ENCODE measurements at regions not wholly inside any gene's neighbourhood (a gene's known extent, or its start where the extent isn't known, plus 50 kb on each side); places are given as distances from the start of the nearest gene placed in this dataset.
A peak's percentile ranks its signal among the peaks of the same experiment; 100 is the strongest.

DNA sequence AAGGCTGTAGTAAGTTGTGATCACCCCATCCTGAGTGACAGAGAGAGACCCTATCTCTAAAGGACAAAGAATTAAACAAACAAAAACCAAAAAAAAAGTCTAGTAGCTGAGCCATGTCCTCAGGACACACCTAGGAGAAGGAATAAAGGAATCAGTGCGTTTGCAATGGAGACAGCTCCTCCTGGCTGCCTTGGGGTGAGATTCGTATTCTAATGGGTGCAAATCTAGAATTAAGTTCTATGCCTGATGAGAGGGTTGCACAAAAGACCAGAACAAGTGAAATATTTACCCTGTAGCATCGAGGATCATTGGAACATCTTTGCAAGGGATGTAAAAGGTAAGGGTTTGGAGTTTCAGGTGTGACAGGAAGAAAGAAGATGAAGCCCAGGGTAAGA lies 70.3 kb upstream of the BMAL1 start:
- H3K4me3 ChIP-seq, result peak overlapping the region; percentile 42
- H3K27ac ChIP-seq, result no peak overlapping the region
- WGBS, 3 donors, result 63 to 73% (median 67%) methylated on average over 3 of the region's 3 CpGs

DNA sequence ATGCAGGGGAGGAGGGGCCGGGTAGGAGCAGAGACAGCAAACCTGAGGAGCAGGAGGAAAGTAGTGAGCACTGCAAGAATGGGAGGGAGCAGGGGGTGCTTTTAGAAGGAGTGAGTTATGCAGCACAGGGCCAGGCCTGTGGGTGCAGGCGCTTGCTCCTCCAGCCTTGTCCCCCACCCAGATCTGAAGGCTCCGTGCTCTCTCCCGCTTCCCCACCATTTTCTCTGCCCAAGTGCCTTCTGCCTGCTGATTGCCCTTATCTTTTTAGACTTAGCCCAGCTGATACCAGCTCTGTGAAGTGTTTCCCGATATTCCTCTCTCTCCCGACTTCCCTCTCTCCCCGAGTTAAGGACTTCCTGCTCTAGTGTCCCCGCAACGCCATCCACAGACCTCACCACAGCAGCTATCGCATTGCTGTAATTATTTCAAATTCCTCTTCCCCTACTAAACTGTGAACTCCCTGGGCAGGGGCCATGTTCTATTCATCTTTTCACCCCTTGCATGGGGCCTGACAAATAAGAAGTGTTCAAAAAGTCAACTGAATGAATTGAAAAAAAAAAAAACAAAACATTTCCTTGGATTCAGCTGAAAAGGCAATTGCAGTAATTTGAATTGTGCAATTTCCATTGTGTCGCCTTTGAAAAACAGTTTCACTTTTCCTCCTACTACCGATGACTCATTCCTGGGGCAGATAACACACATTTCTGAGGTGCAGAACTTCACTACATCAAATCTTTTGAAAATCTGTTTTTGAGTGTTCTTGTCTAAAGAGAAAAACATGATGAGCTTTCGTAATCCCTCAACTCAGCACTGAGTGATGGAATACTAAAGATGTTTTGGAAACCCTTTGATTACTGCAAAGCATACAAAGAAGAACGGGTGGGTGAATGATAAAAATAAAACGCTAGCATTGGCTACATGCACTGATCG lies 69.7 kb upstream of the BMAL1 start:
- Histone ChIP-seq H3K9me3 (no peaks in the 10 kb centered on the region), H3K4me3 (peak overlapping the region; percentile 42), H3K27me3 (ENCODE audit: insufficient read depth in 3 of 3, low read length in 2 of 3) (peaks cover 0 to 2% (median 0%) of the 10 kb centered on the region in 3 donors), H3K36me3 (ENCODE audit: insufficient read depth in 1 of 2, low read depth in 1 of 2) (no peaks in the 10 kb centered on the region), H3K4me1 (no peaks in the 10 kb centered on the region), H3K27ac (peak overlapping the region; percentile 44)
- WGBS, 3 donors, result 38 to 40% (median 39%) methylated on average over 15 to 16 of the region's 16 CpGs
- no peak for TF ChIP-seq CTCF (IDR thresholded peaks at IDR 0.05)
- DNase-seq (peak in 1 of 2 donors; percentile 19), ATAC-seq (peak in 1 of 4 donors; percentile 39)
- intact Hi-C loops (cut with DNase I), result no loop called here

More for the DNA sequence above, 70.3 kb upstream of the BMAL1 start:
- Histone ChIP-seq H3K9me3 (no peaks in the 10 kb centered on the region), H3K4me1 (no peaks in the 10 kb centered on the region), H3K36me3 (ENCODE audit: insufficient read depth in 1 of 2, low read depth in 1 of 2) (no peaks in the 10 kb centered on the region), H3K27me3 (ENCODE audit: insufficient read depth in 3 of 3, low read length in 2 of 3) (peaks cover 0 to 2% (median 0%) of the 10 kb centered on the region in 3 donors)
- no peak for TF ChIP-seq CTCF (IDR thresholded peaks at IDR 0.05)
- intact Hi-C loops (cut with DNase I), result no loop called here
- DNase-seq (no peak), ATAC-seq (no peak)

GRCh38 chr11:13208921-13209320 lies 68.7 kb upstream of the BMAL1 start:
- intact Hi-C loops (cut with DNase I), result no loop called here
- no peak for ATAC-seq
- WGBS, 3 donors, result 73 to 88% (median 87%) methylated on average over 3 of the region's 3 CpGs
- Histone ChIP-seq H3K36me3 (ENCODE audit: insufficient read depth in 1 of 2, low read depth in 1 of 2) (no peaks in the 10 kb centered on the region), H3K27ac (no peak overlapping the region), H3K27me3 (ENCODE audit: insufficient read depth in 3 of 3, low read length in 2 of 3) (peaks cover 0 to 2% (median 0%) of the 10 kb centered on the region in 3 donors), H3K4me3 (no peak overlapping the region), H3K9me3 (no peaks in the 10 kb centered on the region), H3K4me1 (no peaks in the 10 kb centered on the region)
- TF ChIP-seq CTCF (IDR thresholded peaks at IDR 0.05), result no peak
- DNase-seq, result no peak

- H3K4me1 ChIP-seq, result no peaks in the 10 kb centered on the region
- no peak for TF ChIP-seq CTCF (IDR thresholded peaks at IDR 0.05)
- DNase-seq (no peak), ATAC-seq (no peak)
- no peak overlapping the region for H3K27ac ChIP-seq
- H3K36me3 ChIP-seq (ENCODE audit: insufficient read depth in 1 of 2, low read depth in 1 of 2), result no peaks in the 10 kb centered on the region
- 87 to 91% (median 91%) methylated on average over 3 of the region's 3 CpGs for WGBS, 3 donors
- no peaks in the 10 kb centered on the region for H3K9me3 ChIP-seq
- intact Hi-C loops (cut with DNase I), result no loop called here
- no peak overlapping the region for H3K4me3 ChIP-seq
- peaks cover 0 to 2% (median 0%) of the 10 kb centered on the region in 3 donors for H3K27me3 ChIP-seq (ENCODE audit: insufficient read depth in 3 of 3, low read length in 2 of 3)
These were observed 68.2 kb upstream of the BMAL1 start for GRCh38 chr11:13209379-13209778.

Data from psoas muscle (tissue), 7 donors.